ENCODE measurements at regions not wholly inside any gene's neighbourhood (a gene's known extent, or its start where the extent isn't known, plus 50 kb on each side); places are given as distances from the start of the nearest gene placed in this dataset.
"Not testable (repeated sequence)": the region's sequence is repeated elsewhere in the genome, so short reads cannot be mapped to it uniquely, and the experiment has no call there.

GRCh38 chr9:18305167-18305806 lies 168.7 kb upstream of the ADAMTSL1 start:
- not testable (repeated sequence) for H3K4me3 ChIP-seq (ENCODE audit: low read length in 2 of 2); H3K27me3 ChIP-seq (ENCODE audit: control insufficient read depth in 2 of 2, insufficient read depth in 1 of 2, low read length in 1 of 2); H3K9me3 ChIP-seq (ENCODE audit: control insufficient read depth in 2 of 2, insufficient read depth in 1 of 2, low read length in 1 of 2); H3K27ac ChIP-seq (ENCODE audit: low read depth in 1 of 2, low read length in 1 of 2); H3K4me1 ChIP-seq (ENCODE audit: control insufficient read depth in 2 of 2, insufficient read depth in 2 of 2, low read length in 2 of 2); DNase-seq (ENCODE audit: low read depth in 6 of 9, low spot score in 9 of 9); H3K36me3 ChIP-seq (ENCODE audit: control insufficient read depth in 2 of 2, insufficient read depth in 2 of 2, low read length in 1 of 2)
- 80% methylated on average over 10 of the region's 10 CpGs for WGBS

- 94% methylated on average over 14 of the region's 14 CpGs for WGBS
- Histone ChIP-seq H3K27me3 (ENCODE audit: control insufficient read depth in 2 of 2, insufficient read depth in 1 of 2, low read length in 1 of 2) (no peaks in the 10 kb centered on the region), H3K9me3 (ENCODE audit: control insufficient read depth in 2 of 2, insufficient read depth in 1 of 2, low read length in 1 of 2) (peaks cover 0 to 9% of the 10 kb centered on the region in 2 donors), H3K4me3 (ENCODE audit: low read length in 2 of 2) (no peak overlapping the region), H3K36me3 (ENCODE audit: control insufficient read depth in 2 of 2, insufficient read depth in 2 of 2, low read length in 1 of 2) (no peaks in the 10 kb centered on the region), H3K27ac (ENCODE audit: low read depth in 1 of 2, low read length in 1 of 2) (no peak overlapping the region), H3K4me1 (ENCODE audit: control insufficient read depth in 2 of 2, insufficient read depth in 2 of 2, low read length in 2 of 2) (no peaks in the 10 kb centered on the region)
- DNase-seq (ENCODE audit: low read depth in 6 of 9, low spot score in 9 of 9), result no peak
Measured at GRCh38 chr9:18314316-18314715, 159.6 kb upstream of the ADAMTSL1 start.

- Histone ChIP-seq H3K4me3 (ENCODE audit: low read length in 2 of 2) (no peak overlapping the region), H3K27ac (ENCODE audit: low read depth in 1 of 2, low read length in 1 of 2) (no peak overlapping the region), H3K4me1 (ENCODE audit: control insufficient read depth in 2 of 2, insufficient read depth in 2 of 2, low read length in 2 of 2) (no peaks in the 10 kb centered on the region), H3K27me3 (ENCODE audit: control insufficient read depth in 2 of 2, insufficient read depth in 1 of 2, low read length in 1 of 2) (no peaks in the 10 kb centered on the region), H3K36me3 (ENCODE audit: control insufficient read depth in 2 of 2, insufficient read depth in 2 of 2, low read length in 1 of 2) (no peaks in the 10 kb centered on the region), H3K9me3 (ENCODE audit: control insufficient read depth in 2 of 2, insufficient read depth in 1 of 2, low read length in 1 of 2) (peaks cover 0 to 9% of the 10 kb centered on the region in 2 donors)
- 94% methylated on average over 1 of the region's 1 CpG for WGBS
- no peak for DNase-seq (ENCODE audit: low read depth in 6 of 9, low spot score in 9 of 9)
Measured at GRCh38 chr9:18317896-18318295, 156.1 kb upstream of the ADAMTSL1 start.

- Histone ChIP-seq H3K36me3 (ENCODE audit: control insufficient read depth in 2 of 2, insufficient read depth in 2 of 2, low read length in 1 of 2) (no peaks in the 10 kb centered on the region), H3K9me3 (ENCODE audit: control insufficient read depth in 2 of 2, insufficient read depth in 1 of 2, low read length in 1 of 2) (peaks cover 0 to 9% of the 10 kb centered on the region in 2 donors), H3K27ac (ENCODE audit: low read depth in 1 of 2, low read length in 1 of 2) (no peak overlapping the region), H3K4me1 (ENCODE audit: control insufficient read depth in 2 of 2, insufficient read depth in 2 of 2, low read length in 2 of 2) (no peaks in the 10 kb centered on the region), H3K27me3 (ENCODE audit: control insufficient read depth in 2 of 2, insufficient read depth in 1 of 2, low read length in 1 of 2) (no peaks in the 10 kb centered on the region), H3K4me3 (ENCODE audit: low read length in 2 of 2) (no peak overlapping the region)
- WGBS, result 94% methylated on average over 2 of the region's 2 CpGs
- no peak for DNase-seq (ENCODE audit: low read depth in 6 of 9, low spot score in 9 of 9)
Measured at GRCh38 chr9:18319918-18320445, 154.0 kb upstream of the ADAMTSL1 start.

- H3K27me3 ChIP-seq (ENCODE audit: control insufficient read depth in 2 of 2, insufficient read depth in 1 of 2, low read length in 1 of 2), result no peaks in the 10 kb centered on the region
- WGBS, result 93% methylated on average over 2 of the region's 2 CpGs
- no peak overlapping the region for H3K27ac ChIP-seq (ENCODE audit: low read depth in 1 of 2, low read length in 1 of 2)
- H3K4me1 ChIP-seq (ENCODE audit: control insufficient read depth in 2 of 2, insufficient read depth in 2 of 2, low read length in 2 of 2), result no peaks in the 10 kb centered on the region
- H3K9me3 ChIP-seq (ENCODE audit: control insufficient read depth in 2 of 2, insufficient read depth in 1 of 2, low read length in 1 of 2), result no peaks in the 10 kb centered on the region
- no peak for DNase-seq (ENCODE audit: low read depth in 6 of 9, low spot score in 9 of 9)
- no peaks in the 10 kb centered on the region for H3K36me3 ChIP-seq (ENCODE audit: control insufficient read depth in 2 of 2, insufficient read depth in 2 of 2, low read length in 1 of 2)
- H3K4me3 ChIP-seq (ENCODE audit: low read length in 2 of 2), result no peak overlapping the region
Measured at GRCh38 chr9:18324928-18325745, 148.8 kb upstream of the ADAMTSL1 start.

GRCh38 chr9:18325746-18326011 lies 148.3 kb upstream of the ADAMTSL1 start:
- H3K27ac ChIP-seq (ENCODE audit: low read depth in 1 of 2, low read length in 1 of 2); DNase-seq (ENCODE audit: low read depth in 6 of 9, low spot score in 9 of 9); H3K4me3 ChIP-seq (ENCODE audit: low read length in 2 of 2); H3K9me3 ChIP-seq (ENCODE audit: control insufficient read depth in 2 of 2, insufficient read depth in 1 of 2, low read length in 1 of 2); H3K4me1 ChIP-seq (ENCODE audit: control insufficient read depth in 2 of 2, insufficient read depth in 2 of 2, low read length in 2 of 2); H3K36me3 ChIP-seq (ENCODE audit: control insufficient read depth in 2 of 2, insufficient read depth in 2 of 2, low read length in 1 of 2); H3K27me3 ChIP-seq (ENCODE audit: control insufficient read depth in 2 of 2, insufficient read depth in 1 of 2, low read length in 1 of 2): not testable (repeated sequence)
- 87% methylated on average over 7 of the region's 7 CpGs for WGBS

- H3K4me3 ChIP-seq (ENCODE audit: low read length in 2 of 2), result no peak overlapping the region
- 94% methylated on average over 3 of the region's 3 CpGs for WGBS
- H3K27ac ChIP-seq (ENCODE audit: low read depth in 1 of 2, low read length in 1 of 2), result no peak overlapping the region
- no peak for DNase-seq (ENCODE audit: low read depth in 6 of 9, low spot score in 9 of 9)
- no peaks in the 10 kb centered on the region for H3K36me3 ChIP-seq (ENCODE audit: control insufficient read depth in 2 of 2, insufficient read depth in 2 of 2, low read length in 1 of 2)
- H3K9me3 ChIP-seq (ENCODE audit: control insufficient read depth in 2 of 2, insufficient read depth in 1 of 2, low read length in 1 of 2), result no peaks in the 10 kb centered on the region
- H3K4me1 ChIP-seq (ENCODE audit: control insufficient read depth in 2 of 2, insufficient read depth in 2 of 2, low read length in 2 of 2), result no peaks in the 10 kb centered on the region
- H3K27me3 ChIP-seq (ENCODE audit: control insufficient read depth in 2 of 2, insufficient read depth in 1 of 2, low read length in 1 of 2), result no peaks in the 10 kb centered on the region
Measured at GRCh38 chr9:18327121-18327520, 146.8 kb upstream of the ADAMTSL1 start.

- Histone ChIP-seq H3K27me3 (ENCODE audit: control insufficient read depth in 2 of 2, insufficient read depth in 1 of 2, low read length in 1 of 2) (no peaks in the 10 kb centered on the region), H3K36me3 (ENCODE audit: control insufficient read depth in 2 of 2, insufficient read depth in 2 of 2, low read length in 1 of 2) (no peaks in the 10 kb centered on the region), H3K27ac (ENCODE audit: low read depth in 1 of 2, low read length in 1 of 2) (no peak overlapping the region), H3K4me1 (ENCODE audit: control insufficient read depth in 2 of 2, insufficient read depth in 2 of 2, low read length in 2 of 2) (no peaks in the 10 kb centered on the region), H3K9me3 (ENCODE audit: control insufficient read depth in 2 of 2, insufficient read depth in 1 of 2, low read length in 1 of 2) (no peaks in the 10 kb centered on the region), H3K4me3 (ENCODE audit: low read length in 2 of 2) (no peak overlapping the region)
- 89% methylated on average over 4 of the region's 4 CpGs for WGBS
- no peak for DNase-seq (ENCODE audit: low read depth in 6 of 9, low spot score in 9 of 9)
Measured at GRCh38 chr9:18330401-18331309, 143.3 kb upstream of the ADAMTSL1 start.

GRCh38 chr9:18331310-18331684 lies 142.7 kb upstream of the ADAMTSL1 start:
- no peak for DNase-seq (ENCODE audit: low read depth in 6 of 9, low spot score in 9 of 9)
- no peaks in the 10 kb centered on the region for H3K27me3 ChIP-seq (ENCODE audit: control insufficient read depth in 2 of 2, insufficient read depth in 1 of 2, low read length in 1 of 2)
- no peak overlapping the region for H3K4me3 ChIP-seq (ENCODE audit: low read length in 2 of 2)
- no peaks in the 10 kb centered on the region for H3K9me3 ChIP-seq (ENCODE audit: control insufficient read depth in 2 of 2, insufficient read depth in 1 of 2, low read length in 1 of 2)
- H3K36me3 ChIP-seq (ENCODE audit: control insufficient read depth in 2 of 2, insufficient read depth in 2 of 2, low read length in 1 of 2), result no peaks in the 10 kb centered on the region
- no peak overlapping the region for H3K27ac ChIP-seq (ENCODE audit: low read depth in 1 of 2, low read length in 1 of 2)
- no peaks in the 10 kb centered on the region for H3K4me1 ChIP-seq (ENCODE audit: control insufficient read depth in 2 of 2, insufficient read depth in 2 of 2, low read length in 2 of 2)
